AG20443 (cell line): ENCODE measurements at regions not wholly inside any gene's neighbourhood (a gene's known extent, or its start where the extent isn't known, plus 50 kb on each side); places are given as distances from the start of the nearest gene placed in this dataset.

Experiments
- DNase-seq: peaks from one replicate; pipeline ENCODE4 v3.0.0; 2012; ENCODE audit warnings: low spot score, mixed read lengths

DNA sequence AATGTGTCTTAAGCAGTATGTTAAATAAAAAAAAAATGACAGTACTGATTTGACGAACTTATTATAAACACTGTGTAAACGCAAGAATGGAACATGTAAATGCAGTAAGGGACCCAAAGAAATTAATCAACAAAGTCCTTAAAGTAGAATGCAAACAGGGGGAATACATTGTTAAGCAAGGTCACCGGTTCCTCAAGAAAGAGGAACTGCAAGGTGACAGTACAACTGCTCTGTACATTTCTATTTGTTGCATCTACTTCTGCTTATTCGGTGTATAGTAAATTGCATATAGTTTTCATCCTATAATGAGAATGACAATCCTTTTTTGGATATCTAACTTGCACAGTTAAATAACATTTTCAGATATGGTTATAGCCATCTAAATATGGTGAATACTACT is 387.0 kb upstream of the SEMA3D start:
- DNase-seq, result no peak

DNA sequence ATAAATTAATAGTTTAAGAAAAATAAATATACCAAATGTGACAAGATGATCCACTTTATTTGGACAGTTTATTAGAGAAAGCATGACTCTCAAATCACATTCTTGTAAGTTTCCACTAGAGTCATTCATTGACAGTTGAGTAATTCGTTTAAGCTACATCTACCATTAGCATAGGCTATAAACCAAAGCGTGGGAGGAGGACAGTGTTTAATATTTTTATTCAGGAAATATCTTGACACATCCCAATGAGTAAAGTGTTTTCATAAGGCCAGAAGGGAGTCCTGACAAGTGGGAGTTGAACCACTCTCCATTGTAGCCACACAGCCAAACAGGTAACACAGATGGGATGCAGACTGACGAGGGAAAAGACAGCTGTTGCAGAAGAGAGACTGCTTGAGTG is 386.5 kb upstream of the SEMA3D start:
- no peak for DNase-seq

DNA sequence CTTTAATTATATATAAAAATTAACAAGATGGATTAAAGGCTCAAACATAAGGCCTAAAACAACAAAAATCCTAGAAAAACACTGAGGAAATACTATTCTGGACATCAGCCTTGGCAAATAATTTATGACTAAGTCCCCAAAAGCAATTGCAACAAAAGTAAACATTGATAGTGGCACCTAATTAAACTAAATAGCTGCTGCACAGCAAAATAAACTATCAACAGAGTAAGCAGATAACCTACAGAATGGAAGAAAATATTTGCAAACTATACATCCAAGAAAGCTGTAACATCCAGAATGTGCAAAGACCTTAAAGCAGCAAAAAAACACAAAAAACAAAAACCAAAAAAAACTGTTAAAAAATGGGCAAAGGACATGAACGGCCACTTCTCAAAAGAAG is 384.0 kb upstream of the SEMA3D start:
- DNase-seq, result no peak

DNA sequence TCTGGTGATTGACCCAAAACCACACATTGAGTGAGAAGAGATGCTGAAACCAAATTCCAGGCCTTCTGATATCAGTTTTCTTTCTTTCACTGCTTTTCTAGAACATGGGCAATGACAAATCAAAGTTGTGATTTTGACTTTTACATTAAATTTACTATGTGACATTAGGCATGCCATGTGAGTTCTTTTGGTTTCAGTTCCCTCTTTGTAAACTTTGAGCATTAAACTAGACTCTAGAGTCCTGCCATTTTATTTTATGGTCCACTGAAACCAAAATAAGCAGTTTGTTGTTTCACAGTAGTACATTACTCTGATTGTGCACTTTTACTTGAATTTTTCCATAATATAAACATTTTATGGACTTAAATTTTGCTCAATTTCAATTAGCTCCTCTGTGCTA is 381.1 kb upstream of the SEMA3D start:
- DNase-seq, result no peak

DNA sequence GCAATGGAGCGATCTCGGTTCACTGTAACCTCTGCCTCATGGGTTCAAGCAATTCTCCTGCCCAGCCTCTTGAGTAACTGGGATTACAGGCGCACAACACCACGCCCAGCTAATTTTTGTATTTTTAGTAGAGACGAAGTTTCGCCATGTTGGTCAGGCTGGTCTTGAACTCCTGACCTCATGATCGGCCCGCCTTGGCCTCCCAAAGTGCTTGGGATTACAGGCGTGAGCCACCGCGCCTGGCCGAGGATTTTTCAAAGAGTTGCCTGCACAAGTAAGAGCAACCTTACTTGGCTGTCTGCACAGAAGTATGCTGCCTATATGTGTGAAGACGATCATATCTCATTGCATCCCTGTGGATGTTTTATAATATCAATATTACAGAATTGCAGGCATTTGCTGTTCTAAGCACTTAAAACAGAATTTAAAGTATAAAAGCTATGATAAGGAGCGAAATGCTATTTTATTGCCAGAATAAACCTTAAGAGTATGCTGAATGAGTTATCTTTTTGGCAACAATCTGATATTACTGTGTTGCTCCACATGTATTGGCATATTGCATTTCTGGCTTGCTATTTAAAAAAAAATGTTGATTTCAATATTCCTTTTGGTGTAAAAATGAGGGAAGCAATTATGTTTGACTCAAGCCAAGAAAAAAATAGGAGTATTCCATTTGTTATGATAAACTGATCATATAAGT is 379.4 kb upstream of the SEMA3D start:
- no peak for DNase-seq

DNA sequence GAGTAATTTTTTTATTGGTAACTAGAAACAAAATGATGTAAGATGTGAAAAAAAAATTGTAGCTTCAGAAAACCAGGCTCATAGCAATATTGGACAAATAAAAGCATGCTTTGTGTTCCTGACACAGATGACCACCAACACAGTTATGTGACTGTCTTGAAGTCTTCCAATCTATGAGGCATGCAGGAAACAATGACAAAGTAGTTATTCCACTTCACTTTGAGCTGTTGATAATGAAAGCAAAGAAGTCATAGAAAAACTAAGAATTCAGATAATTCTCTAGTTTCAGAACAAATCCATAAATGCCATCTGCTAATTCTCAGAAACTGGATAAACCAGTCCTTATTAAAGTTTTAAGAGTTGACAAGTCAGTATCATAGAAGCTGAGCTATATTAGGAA is 378.4 kb upstream of the SEMA3D start:
- peak; percentile 6 for DNase-seq

DNA sequence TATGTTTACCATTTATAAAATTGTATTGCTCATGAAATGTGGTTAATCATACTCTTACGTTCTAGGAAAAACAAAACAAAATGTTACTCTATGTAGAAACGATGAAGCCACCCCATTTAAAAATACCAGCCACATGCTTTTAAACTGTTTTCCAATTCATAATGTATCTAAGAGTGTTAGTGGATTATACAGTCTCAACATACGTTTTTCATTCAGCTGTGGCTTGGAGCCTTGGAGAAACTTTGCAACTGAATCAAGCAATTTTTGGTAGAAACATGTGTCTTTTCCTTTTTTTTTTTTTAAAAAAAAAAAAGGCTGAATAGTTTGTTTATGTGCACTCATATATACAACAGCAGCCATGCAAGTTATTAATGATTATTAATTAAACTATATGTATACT is 378.0 kb upstream of the SEMA3D start:
- DNase-seq, result no peak

DNA sequence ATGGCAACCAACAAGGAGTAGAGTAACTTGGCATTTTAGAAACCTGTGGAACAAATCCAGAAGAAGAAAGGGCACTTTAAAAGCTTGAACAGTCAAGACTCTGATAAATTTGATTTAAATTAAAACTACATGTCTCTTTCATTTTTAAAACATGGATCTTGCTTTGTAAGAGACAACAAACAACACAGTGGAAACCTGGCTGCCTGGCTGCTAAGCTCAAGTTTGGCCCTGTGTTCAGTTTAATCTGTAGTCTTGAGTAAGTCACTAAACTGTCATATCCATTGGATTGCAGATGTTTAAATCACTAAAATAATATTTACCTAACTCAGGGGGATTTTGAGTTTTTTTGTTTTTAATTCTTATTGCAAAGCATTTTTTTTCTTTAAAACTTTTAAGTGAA is 374.9 kb upstream of the SEMA3D start:
- no peak for DNase-seq

DNA sequence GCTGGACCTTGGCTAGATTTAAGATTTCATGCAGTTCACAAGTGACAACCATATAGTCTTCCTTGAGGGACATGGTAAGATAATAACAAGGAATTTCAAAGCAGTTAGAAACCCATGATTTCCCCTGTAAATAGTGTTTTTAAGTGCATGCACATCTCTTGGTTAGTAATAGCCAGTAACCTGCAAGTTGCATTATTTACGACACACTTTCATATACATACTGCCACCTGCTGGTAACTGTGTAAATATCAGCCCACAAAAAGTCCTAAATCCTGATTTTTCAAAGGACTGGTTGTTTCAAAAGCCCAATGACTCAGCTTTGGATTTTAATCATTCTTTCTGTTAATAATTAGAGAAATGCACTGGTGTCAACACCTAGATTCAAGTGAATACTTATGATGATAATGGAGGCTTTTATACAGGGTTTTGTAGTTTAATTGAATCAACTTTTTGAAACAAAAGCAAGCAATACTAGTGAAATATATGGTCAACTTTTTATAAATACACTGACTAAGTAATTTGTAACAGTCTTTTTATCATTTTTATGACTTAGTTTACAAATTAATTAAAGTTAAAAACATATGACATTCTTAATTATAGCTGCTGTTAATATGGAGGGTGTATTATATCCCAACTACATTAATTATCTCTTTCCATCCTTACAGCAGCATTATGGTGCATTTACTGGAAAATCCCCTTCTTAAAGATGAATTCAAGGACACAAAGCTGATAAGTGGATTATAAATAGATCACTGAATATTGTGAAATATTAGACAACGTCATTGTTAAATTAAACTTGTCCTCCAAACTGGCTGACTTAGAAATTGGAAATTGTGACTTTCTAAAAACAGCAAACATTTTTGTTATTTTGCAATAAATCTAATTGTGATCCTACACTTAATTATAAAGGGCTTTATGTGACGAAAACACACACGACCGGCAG is 367.7 kb upstream of the SEMA3D start:
- peak; percentile 45 for DNase-seq

DNA sequence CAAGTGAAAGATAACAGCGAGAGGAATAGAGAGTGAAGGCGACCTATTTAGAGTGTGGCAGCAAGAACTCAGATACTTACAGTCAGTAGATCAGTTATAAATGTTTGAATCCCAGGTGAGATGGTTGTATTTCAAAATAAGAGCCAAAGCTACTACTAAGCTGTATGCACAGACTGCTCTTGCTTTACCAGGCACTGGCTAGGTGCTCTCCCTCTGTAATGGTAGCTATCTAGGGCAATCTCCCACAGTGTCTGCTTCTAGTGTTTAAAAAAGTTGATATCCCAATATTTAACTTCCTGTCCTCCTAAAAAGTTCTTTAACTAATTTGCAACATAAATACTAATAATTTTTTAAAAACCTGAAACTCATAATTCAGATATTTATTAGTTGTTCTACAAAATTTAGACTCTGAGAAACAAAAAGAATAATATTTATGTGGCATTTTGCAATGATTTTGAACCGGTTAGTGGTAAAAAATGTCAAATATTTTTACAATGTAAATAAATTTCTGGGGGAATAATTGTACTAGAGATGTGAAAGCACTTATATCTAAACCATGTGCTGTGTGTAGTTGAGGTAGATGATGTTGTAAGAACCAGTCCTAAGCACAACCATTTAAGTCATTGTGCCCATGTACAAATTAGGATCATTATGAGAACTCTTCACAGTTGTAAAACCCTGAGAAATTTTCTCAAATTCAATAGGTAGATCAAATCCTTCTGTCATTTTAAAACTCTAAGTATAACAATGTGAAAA is 349.3 kb upstream of the SEMA3D start:
- no peak for DNase-seq

DNA sequence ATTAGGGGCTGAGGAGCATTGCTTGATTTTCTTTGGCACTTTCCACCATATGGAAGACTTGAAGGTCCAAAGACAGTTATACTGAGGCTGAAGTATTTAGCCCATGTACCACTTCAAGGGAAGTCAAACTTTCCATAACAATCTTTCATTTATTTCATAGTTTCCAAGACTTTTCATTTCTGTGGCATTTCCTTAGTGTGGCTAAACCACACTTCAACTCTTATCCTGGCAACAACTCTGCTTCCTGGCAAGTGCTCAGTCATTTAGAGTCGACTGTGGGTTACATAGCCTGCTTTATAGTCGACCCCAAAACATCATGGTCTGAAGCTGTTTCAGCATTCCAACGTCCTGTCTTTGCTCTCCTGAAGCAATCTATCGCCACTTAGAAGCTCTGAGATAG is 343.0 kb upstream of the SEMA3D start:
- peak; percentile 52 for DNase-seq

DNA sequence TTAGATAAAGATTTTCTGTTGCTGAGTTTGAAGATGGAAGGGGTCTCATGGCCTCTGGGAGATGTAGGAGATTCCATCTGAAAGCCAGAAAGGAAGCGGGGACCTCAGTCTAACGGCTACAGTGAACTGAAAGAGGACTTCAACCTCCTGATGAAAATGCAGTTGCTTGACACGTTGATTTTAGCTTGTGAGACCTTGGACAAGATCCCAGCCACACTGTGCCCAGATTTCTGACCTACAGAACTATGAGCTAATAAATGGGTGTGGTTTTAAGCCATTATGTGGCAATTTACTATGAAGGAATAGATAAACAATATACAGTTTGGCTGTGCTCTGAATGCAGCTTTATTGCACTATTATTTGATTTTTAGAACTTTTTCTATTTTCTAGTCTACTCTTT is 342.3 kb upstream of the SEMA3D start:
- DNase-seq, result peak; percentile 9

DNA sequence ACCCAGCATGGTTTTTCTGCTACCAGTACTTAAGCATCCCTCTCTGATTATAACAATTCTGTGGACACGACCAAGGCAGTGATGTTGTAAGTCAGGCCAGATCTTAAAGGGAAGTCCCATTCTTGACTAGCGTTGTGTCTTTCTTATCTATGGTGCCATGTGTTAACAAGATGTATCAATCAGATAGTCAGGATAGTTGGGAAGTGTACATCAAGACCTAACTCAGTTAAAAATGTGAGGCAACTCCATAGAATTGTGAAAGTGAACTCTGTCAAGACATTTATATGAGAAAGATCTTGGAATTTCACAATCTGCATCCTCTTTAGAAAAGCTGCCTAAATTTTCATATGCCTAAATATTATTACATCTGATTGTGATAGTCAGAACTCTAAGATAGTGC is 341.7 kb upstream of the SEMA3D start:
- no peak for DNase-seq

DNA sequence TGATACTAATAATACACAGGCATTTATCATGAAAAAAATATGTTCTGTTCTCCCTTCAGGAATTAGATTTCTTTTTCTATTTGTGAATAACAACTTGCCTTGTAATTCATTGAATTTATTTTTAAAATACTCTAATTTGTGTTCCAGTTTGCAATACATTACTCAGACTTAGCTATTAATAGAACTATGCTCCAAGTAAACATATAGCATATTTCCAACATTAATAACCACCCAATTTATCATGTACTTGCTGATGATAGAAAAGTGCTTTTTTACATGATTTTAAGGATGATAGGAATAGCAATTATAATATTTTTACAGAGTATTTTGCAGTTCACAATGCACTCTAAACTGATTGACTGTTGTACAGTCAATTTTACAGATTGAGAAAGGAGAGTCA is 338.8 kb upstream of the SEMA3D start:
- no peak for DNase-seq

DNA sequence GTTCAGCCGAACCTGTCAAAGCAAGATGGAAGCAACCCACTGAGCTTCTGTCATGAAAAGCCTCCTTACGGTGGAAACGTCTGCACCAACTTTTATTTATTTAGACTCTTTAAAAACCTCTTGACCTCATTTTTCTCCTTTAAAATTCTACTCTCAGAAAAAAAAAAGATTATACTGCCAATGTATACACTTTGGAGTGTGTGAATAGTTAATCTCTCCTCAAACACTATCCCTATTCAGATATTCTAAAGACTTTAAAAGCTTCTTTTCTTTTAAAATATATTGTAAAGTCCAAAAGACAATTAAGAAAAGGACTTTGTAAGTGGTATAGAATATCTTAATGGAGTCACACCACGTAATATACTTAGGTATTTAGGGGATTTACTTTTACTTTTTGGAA is 335.2 kb upstream of the SEMA3D start:
- DNase-seq, result no peak

DNA sequence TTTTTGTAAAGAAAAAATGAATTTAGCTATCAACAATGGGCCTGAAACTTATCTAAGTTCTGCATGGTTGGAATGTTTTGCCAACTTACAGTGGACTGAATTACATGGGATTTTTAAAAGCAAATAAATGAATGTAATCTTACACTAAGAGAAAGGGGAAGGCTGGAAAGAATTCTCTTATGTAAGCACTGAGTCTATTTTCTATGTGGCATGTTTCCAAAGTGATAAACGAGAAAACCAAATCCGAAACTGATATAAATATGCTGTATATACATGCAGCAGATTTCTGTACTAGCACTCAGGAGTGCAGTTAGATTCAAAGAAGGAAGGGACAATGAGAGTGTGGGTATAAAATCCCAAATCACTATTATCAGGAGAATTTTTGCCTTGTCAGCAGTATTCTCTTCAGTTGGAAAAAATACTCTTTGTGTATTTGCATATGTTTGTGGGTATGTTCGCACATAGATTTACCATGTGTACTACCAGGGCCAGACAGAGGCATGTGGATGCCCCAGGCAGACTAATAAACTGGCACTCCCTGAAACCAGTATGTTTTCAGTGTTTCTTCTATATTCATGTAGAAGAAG is 334.3 kb upstream of the SEMA3D start:
- DNase-seq, result no peak

DNA sequence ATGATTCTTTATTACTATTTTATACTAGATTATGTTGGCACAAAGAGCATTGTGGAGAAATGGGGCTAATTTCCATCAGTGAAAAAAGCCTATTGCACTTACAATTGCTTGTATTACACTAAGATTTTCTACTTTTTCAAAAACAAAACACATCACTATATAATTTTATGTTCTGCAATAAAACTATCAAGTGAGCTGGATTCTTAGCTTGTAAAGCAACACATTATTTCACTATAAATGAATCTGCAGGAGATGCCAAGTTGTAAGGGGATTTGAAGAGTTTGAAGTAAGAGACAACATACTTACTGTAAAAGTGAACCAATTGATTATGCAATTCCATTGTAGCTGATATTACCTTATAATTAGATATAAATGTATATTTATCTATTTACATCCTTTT is 333.3 kb upstream of the SEMA3D start:
- DNase-seq, result no peak

DNA sequence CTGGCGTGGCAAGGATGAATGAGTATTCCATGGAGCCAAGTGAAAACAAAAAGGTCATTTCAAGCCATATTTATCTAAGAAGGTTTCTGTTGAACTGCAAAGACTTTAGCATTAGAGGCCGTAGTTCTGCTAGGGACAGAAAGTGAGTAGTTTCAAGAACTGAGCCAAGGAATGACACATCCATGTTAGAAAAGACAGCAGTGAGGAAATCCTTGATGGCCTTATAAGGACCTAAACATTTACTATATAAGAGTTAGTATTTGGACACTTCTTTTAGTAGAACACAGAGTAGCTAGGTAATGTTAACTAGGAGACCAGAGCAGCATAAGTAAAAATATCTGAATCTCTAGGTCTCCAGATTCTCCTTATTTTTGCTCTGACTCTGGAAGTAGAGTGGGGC is 329.8 kb upstream of the SEMA3D start:
- peak; percentile 12 for DNase-seq

DNA sequence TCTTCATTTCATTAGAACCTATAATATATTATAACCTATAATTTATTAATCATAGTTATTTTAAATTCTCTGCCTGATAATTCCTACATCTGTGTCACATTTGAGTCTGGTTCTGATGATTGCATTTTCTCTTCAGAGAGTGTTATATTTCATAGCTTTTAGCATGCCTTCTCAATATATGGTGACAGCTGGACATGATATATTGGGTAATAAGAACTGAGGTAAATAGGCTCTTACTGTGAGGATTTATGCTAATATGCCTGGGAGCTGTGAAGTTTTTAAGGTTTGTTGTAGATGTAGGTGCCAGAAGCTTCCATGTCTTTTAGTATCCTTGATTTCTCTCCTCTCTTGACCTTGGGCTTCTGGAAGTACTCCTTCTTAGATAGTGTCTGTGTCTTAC is 325.9 kb upstream of the SEMA3D start:
- no peak for DNase-seq

DNA sequence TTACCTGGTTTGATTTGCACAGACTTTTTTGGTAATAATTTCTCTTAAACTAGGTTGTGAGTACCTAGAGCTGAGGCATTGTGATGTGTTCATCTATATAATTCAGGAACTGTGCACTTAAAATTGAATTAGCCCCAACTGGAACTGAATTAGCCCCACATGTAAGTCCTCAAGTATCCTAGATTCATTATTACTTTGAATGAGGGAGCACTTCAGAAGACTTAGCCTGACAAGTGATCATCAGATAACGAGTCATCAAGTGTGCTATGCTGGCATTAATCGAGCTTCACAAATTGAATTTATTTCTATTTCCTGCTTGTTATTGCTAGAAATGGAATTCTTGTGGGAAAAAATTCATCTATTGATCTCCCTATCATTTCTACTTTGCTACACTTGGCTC is 323.4 kb upstream of the SEMA3D start:
- DNase-seq, result no peak

DNA sequence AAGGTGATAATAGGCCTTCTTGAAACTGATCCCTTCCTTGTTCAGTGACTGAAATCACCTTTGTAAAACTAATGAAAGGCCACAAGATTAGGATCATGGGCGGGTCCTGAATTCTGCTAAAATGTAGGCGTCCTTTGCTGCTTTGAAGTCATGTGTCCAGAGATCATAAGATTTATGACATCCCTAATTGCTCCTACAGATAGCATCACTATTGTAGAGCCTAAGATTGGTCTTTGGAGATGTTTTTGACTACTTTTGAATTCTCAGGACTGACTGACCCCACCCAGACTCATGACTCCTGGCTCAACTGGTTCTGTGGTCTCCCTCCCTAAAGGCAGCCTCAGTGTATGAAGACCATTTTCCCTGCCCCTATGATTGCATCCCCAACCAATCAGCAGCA is 322.6 kb upstream of the SEMA3D start:
- DNase-seq, result no peak

DNA sequence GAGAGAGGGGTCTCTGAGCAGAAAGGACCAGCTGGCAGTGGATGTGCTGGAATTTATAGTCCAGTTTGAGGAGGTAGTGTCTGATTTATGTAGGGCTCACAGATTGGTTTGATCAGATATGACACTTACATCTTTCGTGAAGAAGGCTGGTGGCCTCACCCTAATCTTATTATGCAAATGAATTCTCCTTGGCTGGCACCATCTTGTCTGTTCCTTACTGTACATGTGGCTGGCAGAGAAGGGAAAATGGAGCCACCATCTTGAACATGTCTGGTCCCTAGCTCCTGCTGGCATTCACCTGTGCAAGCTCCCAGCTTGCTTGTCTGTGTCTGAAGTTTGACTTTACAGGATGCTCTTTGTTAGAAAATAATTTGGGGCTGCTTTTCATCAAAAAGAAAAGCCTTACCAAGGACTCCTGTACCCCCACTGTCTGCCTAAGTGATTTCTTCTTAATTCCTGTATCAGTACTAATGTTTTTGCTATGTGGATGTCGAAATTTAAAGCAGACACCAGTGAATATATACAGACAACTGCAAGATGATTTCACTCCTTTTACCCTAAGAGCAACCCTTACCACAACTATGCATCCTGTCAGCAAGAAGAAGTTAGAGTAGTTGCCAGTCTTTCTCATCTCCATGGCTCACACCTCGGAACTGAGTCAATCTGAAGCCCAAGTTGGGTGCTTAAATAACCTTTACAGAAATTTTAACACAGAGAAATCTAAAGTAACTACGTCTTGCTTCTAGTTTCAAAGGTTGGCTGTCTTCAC is 322.0 kb upstream of the SEMA3D start:
- DNase-seq, result peak; percentile 72
